RPMI7951 (cell line): ENCODE measurements at regions not wholly inside any gene's neighbourhood (a gene's known extent, or its start where the extent isn't known, plus 50 kb on each side); places are given as distances from the start of the nearest gene placed in this dataset.
A peak's percentile ranks its signal among the peaks of the same experiment; 100 is the strongest.

Experiments
- DNase-seq: peaks from one replicate; pipeline ENCODE4 v3.0.0-alpha.2; 2012; ENCODE audit warnings: low read depth

DNA sequence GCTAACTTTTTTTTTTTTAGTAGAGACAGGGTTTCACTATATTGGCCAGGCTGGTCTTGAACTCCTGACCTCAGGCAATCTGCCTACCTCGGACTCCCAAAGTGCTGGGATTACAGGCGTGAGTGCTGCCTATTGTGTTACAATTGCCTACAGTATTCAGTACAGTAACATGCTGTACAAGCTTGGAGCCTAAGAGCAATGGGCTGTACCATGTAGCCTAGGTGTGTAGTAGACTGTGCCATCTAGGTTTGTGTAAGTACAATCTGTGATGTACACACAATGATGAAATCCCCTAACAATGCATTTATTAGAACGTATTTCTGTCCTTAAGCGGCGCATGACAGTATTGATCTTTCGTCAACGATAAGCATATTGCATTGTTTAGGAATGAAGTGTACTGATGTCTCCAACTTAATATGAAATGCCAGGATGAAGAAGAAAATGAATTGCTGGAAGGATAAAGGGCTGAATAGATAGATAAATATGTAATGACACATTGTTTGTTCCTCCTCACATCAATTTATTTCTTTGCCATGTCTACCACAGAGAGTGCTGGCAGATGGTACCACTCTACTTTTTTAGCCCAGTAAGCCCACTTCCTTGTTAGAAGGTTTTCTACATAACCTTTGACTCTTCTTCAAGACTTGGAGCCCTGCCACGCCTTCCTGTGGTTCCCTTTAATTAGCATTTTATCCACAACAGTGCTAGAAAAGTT lies 467.5 kb downstream of the VRK1 start:
- peak; percentile 30 for DNase-seq

- peak; percentile 74 for DNase-seq
These were observed 469.5 kb downstream of the VRK1 start for GRCh38 chr14:97266653-97267052.

DNA sequence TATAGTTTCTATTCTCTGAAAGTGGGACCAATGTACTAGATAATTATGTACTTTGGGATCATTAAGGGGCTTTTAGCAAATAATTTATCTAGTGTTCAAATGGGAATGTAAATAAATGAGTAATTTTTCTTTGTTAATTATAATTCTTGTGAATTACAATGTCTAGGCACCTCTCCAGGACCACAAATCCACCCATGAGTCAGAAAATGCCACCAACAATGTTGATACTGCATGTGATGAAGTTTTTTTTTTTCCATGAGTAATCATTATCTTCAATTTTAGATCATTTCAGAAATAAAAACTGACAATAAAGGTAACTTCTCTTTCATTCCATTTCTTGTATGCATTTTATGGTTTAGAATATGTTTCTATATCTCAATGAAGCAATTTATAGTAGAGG lies 470.3 kb downstream of the VRK1 start:
- DNase-seq, result peak; percentile 33

GRCh38 chr14:97268097-97268496 lies 470.9 kb downstream of the VRK1 start:
- no peak for DNase-seq

DNA sequence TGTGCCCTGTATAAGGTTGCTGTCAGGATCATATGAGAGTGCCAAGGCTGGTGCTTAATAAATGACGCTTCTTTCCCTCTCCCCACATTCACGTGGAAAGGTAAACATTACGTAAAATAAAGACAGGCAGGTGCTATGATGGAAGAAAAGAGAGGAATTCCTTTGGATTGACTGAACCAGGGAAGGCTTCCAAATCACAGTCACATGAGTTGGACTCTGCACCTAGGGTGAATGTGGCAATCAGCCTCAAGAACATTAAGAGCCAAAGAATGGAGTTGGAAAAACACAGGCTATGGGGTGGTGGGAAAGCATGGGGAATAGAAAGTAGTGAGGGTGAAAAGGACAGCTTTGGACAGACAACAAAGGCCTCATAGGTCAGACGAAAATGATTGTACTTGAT lies 473.1 kb downstream of the VRK1 start:
- no peak for DNase-seq

GRCh38 chr14:97271451-97271960 lies 474.3 kb downstream of the VRK1 start:
- DNase-seq, result no peak

GRCh38 chr14:97273540-97273939 lies 476.4 kb downstream of the VRK1 start:
- no peak for DNase-seq

- DNase-seq, result no peak
These were observed 477.4 kb downstream of the VRK1 start for GRCh38 chr14:97274626-97275025.

GRCh38 chr14:97275276-97275675 lies 478.1 kb downstream of the VRK1 start:
- no peak for DNase-seq

- peak; percentile 80 for DNase-seq
These were observed 479.4 kb downstream of the VRK1 start for GRCh38 chr14:97276573-97276972.

- peak; percentile 64 for DNase-seq
These were observed 480.5 kb downstream of the VRK1 start for GRCh38 chr14:97277711-97278110.

- peak; percentile 58 for DNase-seq
These were observed 483.3 kb downstream of the VRK1 start for GRCh38 chr14:97280526-97280925.

DNA sequence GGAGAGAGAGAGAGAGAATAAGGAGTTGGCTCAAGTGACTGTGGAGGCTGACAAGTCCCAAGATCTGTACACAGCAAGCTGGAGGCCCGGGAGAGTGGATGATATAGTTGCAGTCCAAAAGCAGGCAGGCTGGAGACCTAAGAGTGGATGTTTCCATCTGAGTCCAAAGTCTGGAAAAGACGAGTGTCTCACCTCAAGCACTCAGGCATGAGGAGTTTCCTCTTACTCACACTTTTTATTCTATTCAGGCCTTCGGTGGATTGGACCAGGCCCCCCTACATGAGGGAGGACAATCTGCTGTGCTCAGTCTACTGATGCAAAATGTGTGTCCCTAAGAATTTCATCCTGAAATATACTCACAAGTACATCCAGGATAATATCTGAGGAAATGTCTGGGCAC lies 484.6 kb downstream of the VRK1 start:
- no peak for DNase-seq

DNA sequence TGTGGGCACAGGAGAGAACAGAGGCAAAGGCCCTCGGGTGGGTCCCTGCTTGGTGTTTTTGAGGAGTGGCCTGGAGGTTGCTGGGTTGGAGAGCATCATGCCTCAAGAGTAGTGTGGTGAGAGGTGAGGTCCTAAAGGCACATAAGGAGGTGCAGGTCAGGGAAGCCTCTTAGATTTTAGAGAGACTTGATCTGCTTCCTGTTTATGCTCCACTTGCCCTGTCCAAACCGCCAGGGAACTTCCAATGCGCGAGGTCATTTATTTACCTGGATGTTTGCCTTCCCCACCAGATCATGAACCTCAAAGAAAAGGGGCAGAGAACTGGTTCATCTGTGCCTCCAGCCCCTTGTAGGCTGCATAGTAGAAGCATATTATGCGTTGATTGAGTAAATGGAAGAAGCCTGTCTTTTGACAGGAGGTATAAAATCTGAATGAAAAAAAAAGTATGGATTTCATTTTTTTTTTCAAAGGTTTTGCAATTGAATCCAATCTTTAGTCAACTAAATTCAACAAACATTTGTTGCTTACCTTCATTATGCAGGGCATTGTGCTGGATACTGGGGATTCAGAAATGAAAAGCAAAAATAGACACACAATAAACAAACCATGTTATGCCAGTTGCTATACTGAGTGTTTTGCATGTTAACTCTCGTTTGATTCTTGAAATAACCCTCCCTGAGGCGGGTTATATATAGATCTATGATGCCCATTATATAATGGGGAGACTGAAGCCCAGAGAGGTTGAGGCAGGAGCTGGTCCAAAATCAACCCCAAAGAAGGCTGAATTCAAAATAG lies 485.2 kb downstream of the VRK1 start:
- DNase-seq, result no peak

GRCh38 chr14:97283005-97283403 lies 485.8 kb downstream of the VRK1 start:
- no peak for DNase-seq

DNA sequence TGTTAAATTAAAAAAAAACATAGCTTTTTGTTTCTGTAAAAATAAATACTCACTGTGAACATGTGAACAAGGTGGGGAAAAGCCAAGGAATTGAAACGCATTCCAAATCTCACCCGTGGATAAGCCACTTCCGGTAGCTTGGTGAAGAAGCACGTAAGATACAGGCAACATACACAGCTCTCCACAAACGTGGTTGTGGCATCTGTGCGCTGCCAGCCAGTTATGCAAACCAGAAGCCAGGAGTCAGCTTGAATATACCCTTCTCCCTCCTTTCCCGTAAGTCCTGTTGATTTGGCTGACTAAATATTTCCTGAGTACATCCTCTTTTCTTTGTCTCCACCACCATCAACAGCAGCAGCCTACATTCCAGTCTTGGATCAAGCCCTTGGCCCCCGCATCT lies 486.2 kb downstream of the VRK1 start:
- peak; percentile 57 for DNase-seq

- DNase-seq, result no peak
These were observed 486.7 kb downstream of the VRK1 start for GRCh38 chr14:97283841-97284240.

DNA sequence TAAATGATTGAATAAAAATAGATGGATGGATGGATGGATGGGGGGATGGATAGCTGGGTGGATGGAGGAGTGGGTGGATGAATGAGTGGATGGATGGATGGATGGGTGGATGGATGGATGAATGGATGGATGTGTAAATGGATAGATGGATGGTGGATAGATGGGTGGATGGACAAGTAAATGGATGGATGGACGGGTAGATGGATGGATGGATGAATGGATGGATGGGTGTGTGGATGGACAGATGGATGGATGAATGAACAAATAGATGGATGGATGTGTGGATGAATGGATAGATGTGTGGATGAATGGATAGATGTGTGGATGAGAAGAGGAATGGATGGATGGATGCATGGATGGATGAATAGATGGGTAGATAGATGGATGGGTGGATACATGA lies 490.8 kb downstream of the VRK1 start:
- no peak for DNase-seq

- DNase-seq, result no peak
These were observed 492.9 kb downstream of the VRK1 start for GRCh38 chr14:97290065-97290464.

DNA sequence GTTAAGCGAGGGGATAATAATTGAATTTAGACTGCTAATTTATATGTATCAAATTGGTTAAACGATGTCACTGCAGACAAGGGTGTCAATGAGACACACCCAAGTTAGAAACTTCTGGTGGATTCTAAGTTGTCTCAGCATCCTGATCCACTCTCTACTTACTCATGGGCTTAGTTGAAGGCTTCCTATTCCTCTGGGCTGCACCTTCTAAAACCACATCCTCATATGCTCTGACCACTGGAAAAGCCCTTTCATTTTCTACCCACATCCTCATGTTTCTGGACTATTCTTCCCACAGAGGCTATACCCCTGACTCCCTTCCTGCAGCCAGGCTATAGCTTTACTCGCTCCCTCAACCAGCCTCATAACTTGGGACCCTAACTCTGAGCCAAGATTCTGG lies 493.8 kb downstream of the VRK1 start:
- peak; percentile 64 for DNase-seq

GRCh38 chr14:97293659-97294058 lies 496.5 kb downstream of the VRK1 start:
- no peak for DNase-seq

GRCh38 chr14:97295108-97295710 lies 498.0 kb downstream of the VRK1 start:
- DNase-seq, result no peak

- no peak for DNase-seq
These were observed 499.0 kb downstream of the VRK1 start for GRCh38 chr14:97296176-97296575.
